ENCODE measurements at regions not wholly inside any gene's neighbourhood (a gene's known extent, or its start where the extent isn't known, plus 50 kb on each side); places are given as distances from the start of the nearest gene placed in this dataset.

GRCh38 chr2:150612957-150613710 lies 125.7 kb upstream of the RND3 start:
- DNase-seq = no peak
- TF ChIP-seq CTCF (IDR thresholded peaks at IDR 0.05) (no peak), POLR2A (IDR thresholded peaks at IDR 0.05) (no peak)
- no peaks in the 10 kb centered on the region for H3K27me3 ChIP-seq
- no peaks in the 10 kb centered on the region for H3K36me3 ChIP-seq
- no peaks in the 10 kb centered on the region for H3K4me1 ChIP-seq
- no peak overlapping the region for H3K4me3 ChIP-seq
- H3K27ac ChIP-seq = no peak overlapping the region
- H3K9me3 ChIP-seq = no peaks in the 10 kb centered on the region

GRCh38 chr2:150610670-150611279 lies 123.3 kb upstream of the RND3 start:
- no peak overlapping the region for H3K4me3 ChIP-seq
- H3K9me3 ChIP-seq = no peaks in the 10 kb centered on the region
- TF ChIP-seq POLR2A (IDR thresholded peaks at IDR 0.05) (no peak), CTCF (IDR thresholded peaks at IDR 0.05) (peak in 4 of 6 experiments; percentile 24 to 76 (median 70))
- H3K4me1 ChIP-seq = no peaks in the 10 kb centered on the region
- H3K27me3 ChIP-seq = no peaks in the 10 kb centered on the region
- DNase-seq = peak in 1 of 3 donors; percentile 55
- H3K27ac ChIP-seq = no peak overlapping the region
- H3K36me3 ChIP-seq = no peaks in the 10 kb centered on the region

- Histone ChIP-seq H3K27ac (no peak overlapping the region), H3K4me3 (no peak overlapping the region), H3K27me3 (no peaks in the 10 kb centered on the region), H3K36me3 (no peaks in the 10 kb centered on the region), H3K9me3 (no peaks in the 10 kb centered on the region), H3K4me1 (no peaks in the 10 kb centered on the region)
- no peak for DNase-seq
- TF ChIP-seq POLR2A (IDR thresholded peaks at IDR 0.05) (no peak), CTCF (IDR thresholded peaks at IDR 0.05) (no peak)
Measured at GRCh38 chr2:150609831-150610582, 122.5 kb upstream of the RND3 start.

GRCh38 chr2:150608341-150608740 lies 120.9 kb upstream of the RND3 start:
- Histone ChIP-seq H3K9me3 (no peaks in the 10 kb centered on the region), H3K36me3 (no peaks in the 10 kb centered on the region), H3K4me1 (no peaks in the 10 kb centered on the region), H3K4me3 (no peak overlapping the region), H3K27me3 (no peaks in the 10 kb centered on the region), H3K27ac (no peak overlapping the region)
- TF ChIP-seq POLR2A (IDR thresholded peaks at IDR 0.05) = no peak
- no peak for TF ChIP-seq CTCF (IDR thresholded peaks at IDR 0.05)
- no peak for DNase-seq

- Histone ChIP-seq H3K27ac (no peak overlapping the region), H3K36me3 (no peaks in the 10 kb centered on the region), H3K27me3 (no peaks in the 10 kb centered on the region), H3K9me3 (no peaks in the 10 kb centered on the region), H3K4me1 (no peaks in the 10 kb centered on the region), H3K4me3 (no peak overlapping the region)
- no peak for TF ChIP-seq POLR2A (IDR thresholded peaks at IDR 0.05)
- no peak for TF ChIP-seq CTCF (IDR thresholded peaks at IDR 0.05)
- DNase-seq = no peak
Measured at GRCh38 chr2:150607390-150607811, 119.9 kb upstream of the RND3 start.
